Stimulated activated memory B cell treated with anti-CD40 and anti-IgM and Interleukin-4, amounts not matched to agents 10 μg/mL and 1 μg/mL and 100 μg/mL, for 72 hours (primary cell): ENCODE measurements at regions not wholly inside any gene's neighbourhood (a gene's known extent, or its start where the extent isn't known, plus 50 kb on each side); places are given as distances from the start of the nearest gene placed in this dataset.

Experiments used
- ATAC-seq: fragments of 150-1000 bp; cut with Tn5 transposase; 2 replicates; pipeline ENCODE4 v1.10.0; 2021
- H3K27ac Mint-ChIP-seq: one replicate; pipeline ENCODE4 v1.8.0; 2022; ENCODE audit warnings: mild to moderate bottlenecking, mixed read lengths
- H3K27me3 Mint-ChIP-seq: one replicate; pipeline ENCODE4 v1.8.0; 2022; ENCODE audit warnings: mixed read lengths
- H3K36me3 Mint-ChIP-seq: one replicate; pipeline ENCODE4 v1.8.0; 2022; ENCODE audit warnings: mixed read lengths
- H3K4me1 Mint-ChIP-seq: one replicate; pipeline ENCODE4 v1.8.0; 2022; ENCODE audit warnings: mixed read lengths
- H3K4me3 Mint-ChIP-seq: one replicate; pipeline ENCODE4 v1.8.0; 2022; ENCODE audit warnings: mild to moderate bottlenecking, moderate library complexity, mixed read lengths
- H3K9me3 Mint-ChIP-seq: one replicate; pipeline ENCODE4 v1.8.0; 2022; ENCODE audit warnings: mixed read lengths

DNA sequence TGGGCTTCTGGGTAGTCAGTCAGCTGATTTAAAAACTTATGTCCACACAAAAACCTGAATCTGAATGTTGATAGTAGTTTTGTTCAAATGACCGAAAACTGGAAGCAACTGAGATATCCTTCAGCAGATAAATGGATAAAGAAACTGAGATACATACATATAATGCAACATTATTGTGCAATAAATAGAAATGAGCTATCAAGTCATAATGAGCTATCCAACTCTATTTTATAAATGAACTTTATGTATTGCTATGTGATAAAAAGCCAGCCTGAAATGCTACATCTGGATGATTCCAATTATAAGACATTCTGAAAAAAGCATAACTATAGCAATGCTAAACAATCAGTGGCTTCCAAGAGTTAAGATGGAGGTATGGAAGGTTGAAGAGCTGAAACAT lies 748.7 kb downstream of the TNS3 start:
- Mint-ChIP-seq H3K4me1 (no peaks in the 10 kb centered on the region), H3K27ac (no peak overlapping the region), H3K4me3 (no peak overlapping the region), H3K36me3 (no peaks in the 10 kb centered on the region), H3K9me3 (peaks cover 6% of the 10 kb centered on the region), H3K27me3 (no peaks in the 10 kb centered on the region)
- no peak for ATAC-seq

DNA sequence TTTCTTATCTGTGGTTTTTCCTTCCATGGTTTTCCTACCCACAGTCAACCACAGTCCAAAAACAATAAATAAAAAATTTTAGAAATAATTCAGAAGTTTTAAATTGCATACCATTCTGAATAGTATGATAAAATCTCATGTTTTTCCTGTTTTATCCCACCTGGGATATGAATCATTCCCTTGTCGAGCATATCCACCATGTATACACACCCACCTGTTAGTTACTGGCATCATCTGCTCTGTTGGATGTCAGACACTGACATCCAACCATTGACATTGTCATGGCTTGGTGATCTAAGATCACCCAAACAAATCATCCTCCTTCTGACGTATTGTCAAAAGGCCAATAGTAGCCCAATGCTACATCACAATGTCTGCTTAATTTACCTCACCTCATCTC lies 749.8 kb downstream of the TNS3 start:
- Mint-ChIP-seq H3K4me1 (no peaks in the 10 kb centered on the region), H3K36me3 (no peaks in the 10 kb centered on the region), H3K27me3 (no peaks in the 10 kb centered on the region), H3K4me3 (no peak overlapping the region), H3K27ac (no peak overlapping the region), H3K9me3 (peaks cover 6% of the 10 kb centered on the region)
- no peak for ATAC-seq

GRCh38 chr7:46819819-46820218 lies 762.1 kb downstream of the TNS3 start:
- Mint-ChIP-seq H3K27me3 (no peaks in the 10 kb centered on the region), H3K4me1 (no peaks in the 10 kb centered on the region), H3K4me3 (no peak overlapping the region), H3K36me3 (no peaks in the 10 kb centered on the region), H3K27ac (no peak overlapping the region), H3K9me3 (peaks cover 9% of the 10 kb centered on the region)
- no peak for ATAC-seq

DNA sequence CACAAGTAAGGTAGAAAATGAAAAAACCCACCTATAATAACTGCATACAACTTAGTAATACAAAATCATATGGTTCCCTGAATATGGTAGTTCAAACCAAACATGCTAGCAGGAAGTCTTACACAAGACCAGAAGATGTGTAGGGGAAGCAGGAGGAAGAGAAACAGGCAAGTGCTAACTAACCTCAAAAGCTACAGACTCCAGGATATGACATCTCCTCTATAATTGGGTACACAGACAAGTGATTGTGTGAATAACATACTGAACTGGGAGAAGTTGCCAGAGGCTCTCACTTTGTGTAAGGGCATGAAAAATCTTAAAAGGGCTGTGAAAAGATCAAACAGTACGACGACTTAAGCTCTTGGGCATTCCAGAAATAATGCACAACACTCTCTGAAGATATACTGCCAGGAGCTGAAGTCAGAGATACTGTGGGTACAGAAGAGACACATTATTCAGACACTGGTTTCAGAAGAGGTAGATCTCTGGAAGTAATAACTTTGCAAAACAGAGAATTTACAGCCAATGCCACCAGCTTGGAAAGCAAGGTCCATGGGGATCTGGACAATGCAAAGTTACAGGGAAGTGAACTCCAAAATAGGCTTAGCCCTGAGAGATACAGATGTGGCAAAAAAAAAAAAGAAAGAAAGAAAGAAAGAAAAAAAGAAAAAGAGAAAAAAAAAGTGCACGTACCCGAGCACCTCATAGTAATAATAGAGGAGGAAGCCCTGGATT lies 767.2 kb downstream of the TNS3 start:
- H3K9me3 Mint-ChIP-seq = peaks cover 5% of the 10 kb centered on the region

DNA sequence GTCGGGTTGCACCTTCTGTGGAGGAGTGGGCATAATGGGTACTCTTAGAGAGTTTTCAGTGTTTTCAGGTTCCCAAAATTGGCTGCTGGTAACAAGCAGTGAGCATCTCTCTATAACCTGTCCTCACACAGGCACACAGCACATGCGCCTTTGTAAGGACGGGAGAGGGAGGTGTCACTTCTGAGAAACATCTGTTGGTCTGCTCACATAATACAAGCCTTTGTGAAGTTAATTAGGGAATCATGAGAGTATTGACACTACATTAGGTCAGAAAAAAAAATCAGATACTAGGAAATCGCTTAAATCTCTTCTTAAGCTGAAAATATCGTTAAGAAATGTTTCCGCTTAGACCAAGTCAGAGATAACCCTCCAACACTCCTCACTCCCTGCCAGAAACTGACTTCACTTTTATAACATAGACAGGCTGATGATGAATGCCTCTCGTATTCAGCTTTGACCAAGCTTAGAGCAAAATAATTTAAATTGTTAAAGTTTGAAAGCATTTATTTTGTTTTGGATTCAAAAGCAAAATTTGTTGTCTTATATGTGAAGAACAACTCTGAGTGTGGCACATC lies 769.7 kb downstream of the TNS3 start:
- Mint-ChIP-seq H3K9me3 (peaks cover 3% of the 10 kb centered on the region), H3K36me3 (no peaks in the 10 kb centered on the region), H3K27me3 (no peaks in the 10 kb centered on the region), H3K27ac (no peak overlapping the region), H3K4me3 (no peak overlapping the region), H3K4me1 (no peaks in the 10 kb centered on the region)
- no peak for ATAC-seq

More for the DNA sequence above, 767.2 kb downstream of the TNS3 start:
- H3K4me1 Mint-ChIP-seq = no peaks in the 10 kb centered on the region
- no peak overlapping the region for H3K4me3 Mint-ChIP-seq
- no peak overlapping the region for H3K27ac Mint-ChIP-seq
- no peak for ATAC-seq
- H3K27me3 Mint-ChIP-seq = no peaks in the 10 kb centered on the region
- no peaks in the 10 kb centered on the region for H3K36me3 Mint-ChIP-seq

DNA sequence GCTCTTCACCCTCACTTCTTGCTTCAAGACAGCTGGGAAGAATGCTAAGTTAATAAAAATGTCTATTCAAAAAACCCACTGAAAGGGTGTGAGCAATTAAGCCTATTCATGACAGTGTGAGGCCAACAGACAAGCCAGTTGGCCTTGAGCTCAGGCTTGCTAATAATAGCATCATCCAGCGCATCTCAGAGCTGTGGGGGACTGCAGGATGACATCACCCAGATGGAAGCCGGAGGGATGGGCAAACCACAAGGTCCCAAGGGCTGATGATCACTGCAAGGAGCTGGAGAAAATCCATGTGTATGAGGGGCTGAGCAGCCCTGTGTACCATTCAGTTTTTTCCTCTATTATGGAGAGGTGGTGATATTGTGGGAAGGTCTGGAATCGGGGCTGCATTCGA lies 770.4 kb downstream of the TNS3 start:
- no peaks in the 10 kb centered on the region for H3K36me3 Mint-ChIP-seq
- no peak overlapping the region for H3K27ac Mint-ChIP-seq
- H3K4me1 Mint-ChIP-seq = no peaks in the 10 kb centered on the region
- no peak for ATAC-seq
- H3K27me3 Mint-ChIP-seq = no peaks in the 10 kb centered on the region
- peaks cover 3% of the 10 kb centered on the region for H3K9me3 Mint-ChIP-seq
- no peak overlapping the region for H3K4me3 Mint-ChIP-seq

DNA sequence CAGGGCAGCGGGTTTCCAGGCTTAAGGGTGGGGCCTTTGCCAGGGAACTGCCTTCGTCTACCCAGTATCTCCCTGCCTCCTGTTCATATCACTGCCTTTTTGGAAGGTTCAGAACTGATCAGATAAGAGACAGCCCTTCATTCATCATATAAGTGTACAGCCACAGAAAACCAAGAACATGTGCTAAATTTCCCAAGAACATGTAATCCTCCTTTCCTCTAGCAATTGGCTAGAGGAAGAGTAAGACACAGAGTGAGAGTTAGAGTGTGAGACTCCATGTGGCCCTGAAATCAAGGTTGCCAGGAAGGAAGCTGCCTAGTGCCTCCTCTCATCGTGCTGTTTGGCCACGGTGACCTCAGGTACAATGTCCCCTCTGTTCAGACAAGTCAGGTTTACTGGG lies 770.9 kb downstream of the TNS3 start:
- Mint-ChIP-seq H3K4me3 (no peak overlapping the region), H3K36me3 (no peaks in the 10 kb centered on the region), H3K4me1 (no peaks in the 10 kb centered on the region), H3K27ac (no peak overlapping the region), H3K9me3 (peaks cover 3% of the 10 kb centered on the region), H3K27me3 (no peaks in the 10 kb centered on the region)
- ATAC-seq = no peak

GRCh38 chr7:46809886-46810285 lies 772.0 kb downstream of the TNS3 start:
- ATAC-seq = no peak
- no peaks in the 10 kb centered on the region for H3K36me3 Mint-ChIP-seq
- no peaks in the 10 kb centered on the region for H3K4me1 Mint-ChIP-seq
- no peak overlapping the region for H3K27ac Mint-ChIP-seq
- H3K9me3 Mint-ChIP-seq = peaks cover 2% of the 10 kb centered on the region
- H3K27me3 Mint-ChIP-seq = no peaks in the 10 kb centered on the region
- H3K4me3 Mint-ChIP-seq = no peak overlapping the region

DNA sequence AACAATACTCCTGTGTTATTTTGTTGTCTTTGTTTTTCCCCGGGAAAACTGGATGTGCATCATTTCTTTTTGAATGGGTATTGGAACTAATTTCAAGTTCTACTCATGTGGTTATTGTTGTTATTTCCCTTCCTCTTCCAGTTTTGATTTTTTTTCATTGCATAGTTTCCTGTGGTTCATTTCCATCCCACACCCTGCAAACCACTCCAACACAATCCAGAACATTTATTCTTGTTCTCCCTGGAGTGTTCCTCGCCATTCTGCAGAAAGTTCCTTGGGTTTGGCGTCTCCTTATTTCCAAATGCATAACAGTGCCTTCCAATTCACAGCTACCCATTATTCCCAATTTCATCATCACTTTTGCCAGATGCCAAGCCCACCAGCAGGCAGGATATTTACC lies 775.1 kb downstream of the TNS3 start:
- ATAC-seq = no peak
- Mint-ChIP-seq H3K9me3 (no peaks in the 10 kb centered on the region), H3K36me3 (no peaks in the 10 kb centered on the region), H3K4me1 (no peaks in the 10 kb centered on the region), H3K27me3 (no peaks in the 10 kb centered on the region), H3K27ac (no peak overlapping the region), H3K4me3 (no peak overlapping the region)

DNA sequence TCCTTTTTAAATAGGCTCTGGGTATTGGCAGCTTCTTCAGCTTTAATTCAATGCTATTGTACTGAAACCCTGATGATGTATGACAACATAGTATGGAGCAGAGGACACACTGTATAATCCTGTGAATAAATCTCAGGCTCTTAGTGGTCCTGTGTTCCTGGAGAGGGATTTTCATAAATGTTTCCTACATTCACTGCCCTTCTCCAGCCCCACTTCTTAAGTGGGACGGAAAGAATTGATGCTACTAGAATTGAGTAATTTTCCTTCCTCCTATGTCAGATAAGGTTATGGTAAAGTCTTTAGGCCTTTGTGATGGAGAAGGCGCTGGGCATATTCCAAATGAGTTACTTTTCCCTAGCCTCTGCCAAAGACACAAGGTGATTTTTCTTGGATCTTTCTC lies 779.4 kb downstream of the TNS3 start:
- Mint-ChIP-seq H3K4me1 (no peaks in the 10 kb centered on the region), H3K27ac (no peak overlapping the region), H3K9me3 (peaks cover 9% of the 10 kb centered on the region)

GRCh38 chr7:46791188-46791587 lies 790.7 kb downstream of the TNS3 start:
- no peaks in the 10 kb centered on the region for H3K36me3 Mint-ChIP-seq
- peaks cover 9% of the 10 kb centered on the region for H3K9me3 Mint-ChIP-seq
- ATAC-seq = no peak
- H3K4me1 Mint-ChIP-seq = no peaks in the 10 kb centered on the region
- no peaks in the 10 kb centered on the region for H3K27me3 Mint-ChIP-seq
- no peak overlapping the region for H3K4me3 Mint-ChIP-seq
- H3K27ac Mint-ChIP-seq = no peak overlapping the region

More for the DNA sequence above, 779.4 kb downstream of the TNS3 start:
- Mint-ChIP-seq H3K4me3 (no peak overlapping the region), H3K36me3 (no peaks in the 10 kb centered on the region), H3K27me3 (no peaks in the 10 kb centered on the region)
- ATAC-seq = no peak

DNA sequence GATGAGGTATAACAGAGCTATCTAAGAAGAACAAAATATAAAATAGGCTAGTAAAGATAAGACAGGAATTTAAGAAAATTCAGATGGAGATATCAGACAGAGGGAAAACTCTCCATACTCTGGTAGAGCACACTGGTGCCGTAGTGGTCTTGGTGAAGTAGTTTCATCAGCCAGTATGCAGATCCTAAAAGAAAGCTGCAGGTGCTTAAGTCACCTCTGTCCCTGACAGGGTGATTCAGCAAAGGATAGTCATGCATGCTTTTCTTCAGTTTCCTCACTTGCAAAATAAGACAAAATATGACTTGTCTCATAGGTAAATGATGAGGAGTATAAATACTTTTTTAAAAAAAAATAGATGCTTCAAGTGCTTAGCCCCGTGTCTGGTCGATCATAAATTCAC lies 794.9 kb downstream of the TNS3 start:
- peaks cover 9% of the 10 kb centered on the region for H3K9me3 Mint-ChIP-seq
- ATAC-seq = no peak
- no peak overlapping the region for H3K4me3 Mint-ChIP-seq
- no peaks in the 10 kb centered on the region for H3K4me1 Mint-ChIP-seq
- H3K36me3 Mint-ChIP-seq = no peaks in the 10 kb centered on the region
- no peak overlapping the region for H3K27ac Mint-ChIP-seq
- H3K27me3 Mint-ChIP-seq = no peaks in the 10 kb centered on the region

- Mint-ChIP-seq H3K27ac (no peak overlapping the region), H3K36me3 (no peaks in the 10 kb centered on the region)
These were observed 795.5 kb downstream of the TNS3 start for GRCh38 chr7:46786221-46786954.

GRCh38 chr7:46784732-46785131 lies 797.2 kb downstream of the TNS3 start:
- Mint-ChIP-seq H3K27ac (no peak overlapping the region), H3K27me3 (no peaks in the 10 kb centered on the region), H3K4me1 (no peaks in the 10 kb centered on the region), H3K36me3 (no peaks in the 10 kb centered on the region), H3K4me3 (no peak overlapping the region), H3K9me3 (peaks cover 12% of the 10 kb centered on the region)
- no peak for ATAC-seq

More at GRCh38 chr7:46786221-46786954, 795.5 kb downstream of the TNS3 start:
- Mint-ChIP-seq H3K9me3 (peaks cover 10% of the 10 kb centered on the region), H3K4me1 (no peaks in the 10 kb centered on the region), H3K27me3 (no peaks in the 10 kb centered on the region), H3K4me3 (no peak overlapping the region)
- no peak for ATAC-seq

DNA sequence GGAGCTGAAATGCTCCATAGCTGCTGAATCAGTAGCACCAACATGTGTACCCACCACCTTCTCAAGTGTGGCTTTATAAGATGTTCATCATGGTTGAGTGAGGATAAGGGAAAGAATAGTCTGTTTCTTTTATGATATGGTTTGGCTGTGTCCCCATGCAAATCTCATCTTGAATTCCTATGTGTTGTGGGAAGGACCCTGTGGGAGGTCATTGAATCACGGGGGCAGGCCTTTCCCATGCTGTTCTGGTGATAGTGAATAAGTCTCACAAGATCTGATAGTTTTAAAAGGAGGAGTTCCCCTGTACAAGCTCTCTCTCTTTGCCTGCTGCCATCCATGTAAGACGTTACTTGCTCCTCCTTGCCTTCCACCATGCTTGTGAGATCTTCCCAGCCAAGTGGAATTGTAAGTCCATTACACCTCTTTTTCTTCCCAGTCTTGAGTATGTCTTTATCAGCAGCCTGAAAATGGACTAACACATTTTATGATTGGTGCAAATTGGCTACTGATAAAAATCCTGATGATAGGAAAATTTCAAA lies 799.9 kb downstream of the TNS3 start:
- H3K4me1 Mint-ChIP-seq = no peaks in the 10 kb centered on the region
- no peak overlapping the region for H3K27ac Mint-ChIP-seq
- no peaks in the 10 kb centered on the region for H3K27me3 Mint-ChIP-seq
- peaks cover 17% of the 10 kb centered on the region for H3K9me3 Mint-ChIP-seq
- no peak overlapping the region for H3K4me3 Mint-ChIP-seq
- no peak for ATAC-seq
- no peaks in the 10 kb centered on the region for H3K36me3 Mint-ChIP-seq

- Mint-ChIP-seq H3K36me3 (no peaks in the 10 kb centered on the region), H3K27ac (no peak overlapping the region), H3K4me3 (no peak overlapping the region), H3K27me3 (no peaks in the 10 kb centered on the region), H3K4me1 (no peaks in the 10 kb centered on the region), H3K9me3 (peaks cover 15% of the 10 kb centered on the region)
- ATAC-seq = no peak
These were observed 805.1 kb downstream of the TNS3 start for GRCh38 chr7:46776790-46777189.
